GM12865 (cell line): ENCODE measurements at regions not wholly inside any gene's neighbourhood (a gene's known extent, or its start where the extent isn't known, plus 50 kb on each side); places are given as distances from the start of the nearest gene placed in this dataset.

Experiments
- DNase-seq: peaks from one replicate; pipeline ENCODE4 v3.0.0; 2010; ENCODE audit warnings: low read depth
- H3K4me3 ChIP-seq: 2 replicates; pipeline ENCODE4 v1.5.1; 2011; ENCODE audit warnings: mild to moderate bottlenecking, low read depth, low read length, control low read depth
- TF ChIP-seq, protein P1 (sequence below): IDR thresholded peaks from 2 replicates; pipeline ENCODE4 v1.5.1; 2011; ENCODE audit warnings: low read length, control low read depth, low read depth, inconsistent platforms; ENCODE audit not compliant: insufficient read depth; ENCODE audit errors: missing control alignments

DNA sequence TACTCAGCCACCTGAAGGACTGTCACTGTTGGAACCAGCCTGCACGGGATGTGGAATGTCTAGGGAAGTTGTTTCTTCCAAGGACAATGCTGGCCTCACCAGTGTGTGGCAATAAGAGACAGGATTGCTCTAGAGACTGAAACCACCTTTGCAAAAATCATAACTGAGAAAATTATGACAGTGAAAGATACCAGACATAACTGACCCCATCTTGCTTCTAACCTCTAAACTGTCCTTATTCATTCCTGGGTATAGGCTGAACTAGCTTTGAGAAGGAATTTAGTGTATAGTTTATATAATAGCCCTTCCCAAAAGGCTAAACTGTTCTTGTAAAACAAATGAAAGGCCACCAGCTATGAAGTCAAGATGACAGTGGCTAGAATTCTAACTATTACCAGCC is 83.6 kb downstream of the IER5 start:
- H3K4me3 ChIP-seq: no peak overlapping the region
- TF ChIP-seq, protein P1, sequence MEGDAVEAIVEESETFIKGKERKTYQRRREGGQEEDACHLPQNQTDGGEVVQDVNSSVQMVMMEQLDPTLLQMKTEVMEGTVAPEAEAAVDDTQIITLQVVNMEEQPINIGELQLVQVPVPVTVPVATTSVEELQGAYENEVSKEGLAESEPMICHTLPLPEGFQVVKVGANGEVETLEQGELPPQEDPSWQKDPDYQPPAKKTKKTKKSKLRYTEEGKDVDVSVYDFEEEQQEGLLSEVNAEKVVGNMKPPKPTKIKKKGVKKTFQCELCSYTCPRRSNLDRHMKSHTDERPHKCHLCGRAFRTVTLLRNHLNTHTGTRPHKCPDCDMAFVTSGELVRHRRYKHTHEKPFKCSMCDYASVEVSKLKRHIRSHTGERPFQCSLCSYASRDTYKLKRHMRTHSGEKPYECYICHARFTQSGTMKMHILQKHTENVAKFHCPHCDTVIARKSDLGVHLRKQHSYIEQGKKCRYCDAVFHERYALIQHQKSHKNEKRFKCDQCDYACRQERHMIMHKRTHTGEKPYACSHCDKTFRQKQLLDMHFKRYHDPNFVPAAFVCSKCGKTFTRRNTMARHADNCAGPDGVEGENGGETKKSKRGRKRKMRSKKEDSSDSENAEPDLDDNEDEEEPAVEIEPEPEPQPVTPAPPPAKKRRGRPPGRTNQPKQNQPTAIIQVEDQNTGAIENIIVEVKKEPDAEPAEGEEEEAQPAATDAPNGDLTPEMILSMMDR: no peak
- DNase-seq: no peak

GRCh38 chr1:181173761-181174447 is 85.4 kb downstream of the IER5 start:
- TF ChIP-seq, protein P1: no peak
- DNase-seq: peak; percentile 28
- no peak overlapping the region for H3K4me3 ChIP-seq

GRCh38 chr1:181174861-181175260 is 86.4 kb downstream of the IER5 start:
- no peak for DNase-seq
- TF ChIP-seq, protein P1: no peak
- H3K4me3 ChIP-seq: no peak overlapping the region

GRCh38 chr1:181175356-181175910 is 86.9 kb downstream of the IER5 start:
- TF ChIP-seq, protein P1: no peak
- no peak overlapping the region for H3K4me3 ChIP-seq
- DNase-seq: no peak

- DNase-seq: no peak
- no peak overlapping the region for H3K4me3 ChIP-seq
- TF ChIP-seq, protein P1: no peak
Measured at GRCh38 chr1:181175955-181176354, 87.5 kb downstream of the IER5 start.

DNA sequence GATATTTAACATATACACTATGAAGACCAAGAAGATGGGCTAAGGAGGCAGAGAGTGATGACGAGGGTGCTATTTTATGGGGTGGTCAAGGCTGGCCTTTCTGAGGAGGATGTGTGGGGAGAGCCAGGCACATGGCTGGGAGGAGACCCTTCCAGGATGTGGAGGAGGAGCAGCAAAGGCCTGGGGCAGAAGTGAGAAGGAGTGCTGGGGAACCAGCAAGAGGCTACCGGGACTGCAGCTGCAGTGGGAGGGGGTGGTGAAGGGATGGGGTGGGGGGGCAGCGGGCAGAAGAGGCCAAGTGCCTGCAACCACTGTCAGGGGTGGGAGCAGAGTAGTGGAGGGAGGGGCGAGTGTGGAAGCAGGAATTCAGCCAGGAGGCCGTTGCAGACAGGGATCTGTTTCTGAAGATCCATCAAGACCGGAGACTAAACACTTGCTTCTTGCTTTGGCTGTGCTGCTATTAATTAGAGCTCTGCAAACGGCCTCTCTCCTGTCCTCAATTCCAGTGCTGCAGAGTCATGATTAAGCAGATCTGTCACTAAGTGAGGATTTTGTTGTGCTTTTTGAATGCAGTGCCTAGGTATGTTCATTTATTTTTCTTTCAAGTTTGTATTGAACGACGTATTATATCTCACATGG is 89.9 kb downstream of the IER5 start:
- DNase-seq: no peak
- TF ChIP-seq, protein P1: no peak
- H3K4me3 ChIP-seq: no peak overlapping the region
